ENCODE measurements at regions not wholly inside any gene's neighbourhood (a gene's known extent, or its start where the extent isn't known, plus 50 kb on each side); places are given as distances from the start of the nearest gene placed in this dataset.

DNA sequence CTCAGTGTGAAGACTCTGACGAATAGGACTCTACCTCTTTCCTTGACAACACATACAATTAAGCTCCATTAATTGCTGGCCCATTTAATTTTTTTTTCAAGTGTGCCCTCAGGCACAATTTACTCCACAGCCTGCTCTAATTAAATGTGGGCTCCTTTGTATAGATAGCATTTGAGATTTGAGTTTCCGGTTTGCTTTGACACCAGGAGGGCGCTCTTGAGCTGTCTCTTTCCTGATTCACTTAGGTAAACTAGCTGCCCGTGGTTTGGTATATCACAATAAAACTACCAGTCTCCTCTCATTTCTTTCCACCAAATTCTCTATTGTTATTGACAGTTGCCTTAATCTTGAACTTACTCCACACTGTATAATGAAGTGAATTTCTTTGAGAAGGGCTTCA, 666.0 kb downstream of the DSC3 start:
- no peak for TF ChIP-seq RCOR1 (IDR thresholded peaks at IDR 0.05; ENCODE audit: low read depth, low read length)
- TF ChIP-seq ESRRA (IDR thresholded peaks at IDR 0.05; ENCODE audit: borderline replicate concordance, low read length), result no peak
- no peak for TF ChIP-seq MYC (IDR thresholded peaks at IDR 0.05; ENCODE audit: borderline replicate concordance, low read length)
- TF ChIP-seq NR3C1 (IDR thresholded peaks at IDR 0.05), result no peak
- no peak for TF ChIP-seq CTCF (IDR thresholded peaks at IDR 0.05)
- no peak for TF ChIP-seq JUNB (IDR thresholded peaks at IDR 0.05)
- no peak for TF ChIP-seq HOXA7 (CRISPR knock-in tag; IDR thresholded peaks at IDR 0.05)
- no peak for TF ChIP-seq POLR2A (IDR thresholded peaks at IDR 0.05; ENCODE audit: low read length)
- no peak for TF ChIP-seq REST (IDR thresholded peaks at IDR 0.05)
- no peak for TF ChIP-seq JUN (IDR thresholded peaks at IDR 0.05)
- no peak for TF ChIP-seq KDM1A (IDR thresholded peaks at IDR 0.05; ENCODE audit: low read depth)
- TF ChIP-seq, protein P1, sequence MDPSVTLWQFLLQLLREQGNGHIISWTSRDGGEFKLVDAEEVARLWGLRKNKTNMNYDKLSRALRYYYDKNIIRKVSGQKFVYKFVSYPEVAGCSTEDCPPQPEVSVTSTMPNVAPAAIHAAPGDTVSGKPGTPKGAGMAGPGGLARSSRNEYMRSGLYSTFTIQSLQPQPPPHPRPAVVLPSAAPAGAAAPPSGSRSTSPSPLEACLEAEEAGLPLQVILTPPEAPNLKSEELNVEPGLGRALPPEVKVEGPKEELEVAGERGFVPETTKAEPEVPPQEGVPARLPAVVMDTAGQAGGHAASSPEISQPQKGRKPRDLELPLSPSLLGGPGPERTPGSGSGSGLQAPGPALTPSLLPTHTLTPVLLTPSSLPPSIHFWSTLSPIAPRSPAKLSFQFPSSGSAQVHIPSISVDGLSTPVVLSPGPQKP (IDR thresholded peaks at IDR 0.05; ENCODE audit: low read depth, low read length), result no peak
- TF ChIP-seq HDAC2 (IDR thresholded peaks at IDR 0.05), result no peak
- no peak for TF ChIP-seq RNF2 (IDR thresholded peaks at IDR 0.05; ENCODE audit: borderline replicate concordance, low read depth)
